ENCODE measurements at regions not wholly inside any gene's neighbourhood (a gene's known extent, or its start where the extent isn't known, plus 50 kb on each side); places are given as distances from the start of the nearest gene placed in this dataset.

DNA sequence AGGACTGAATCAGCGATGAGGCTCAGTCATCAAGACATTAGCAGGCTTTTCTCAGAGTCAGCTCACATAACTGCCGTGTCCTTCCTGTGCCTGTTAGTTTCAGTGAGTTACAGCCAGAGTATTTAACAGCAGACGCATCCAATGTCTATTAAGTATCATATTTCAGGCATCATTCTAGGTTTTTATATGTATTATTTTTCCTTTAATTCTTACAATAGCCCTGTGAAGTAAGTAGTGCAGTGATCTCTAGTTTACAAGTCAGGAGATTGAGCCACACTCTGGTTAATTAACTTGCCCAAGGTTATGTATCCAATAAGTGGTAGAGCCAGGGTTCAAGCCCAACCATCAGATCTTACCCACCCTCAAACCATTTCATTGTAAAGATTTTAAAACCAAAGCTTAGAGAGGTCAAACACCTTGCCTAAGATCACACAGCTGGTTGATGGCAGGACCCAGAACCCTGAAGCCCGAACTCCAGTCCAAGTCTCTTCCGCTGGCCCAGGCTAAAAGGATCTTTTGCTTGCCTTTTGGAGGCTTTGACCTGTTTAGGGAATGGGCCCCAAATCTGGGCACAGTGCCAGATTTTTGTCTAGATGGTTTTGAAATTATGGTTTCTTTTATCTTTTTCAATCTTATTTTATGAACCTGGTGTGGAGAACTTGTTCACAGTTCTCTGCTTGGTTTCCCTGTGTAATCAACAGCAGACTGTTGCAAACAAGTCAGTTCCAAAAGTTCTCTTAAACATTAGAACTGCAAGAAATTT, 261.2 kb upstream of the CLINT1 start:
- DNase-seq (ENCODE audit: low read depth), result no peak

DNA sequence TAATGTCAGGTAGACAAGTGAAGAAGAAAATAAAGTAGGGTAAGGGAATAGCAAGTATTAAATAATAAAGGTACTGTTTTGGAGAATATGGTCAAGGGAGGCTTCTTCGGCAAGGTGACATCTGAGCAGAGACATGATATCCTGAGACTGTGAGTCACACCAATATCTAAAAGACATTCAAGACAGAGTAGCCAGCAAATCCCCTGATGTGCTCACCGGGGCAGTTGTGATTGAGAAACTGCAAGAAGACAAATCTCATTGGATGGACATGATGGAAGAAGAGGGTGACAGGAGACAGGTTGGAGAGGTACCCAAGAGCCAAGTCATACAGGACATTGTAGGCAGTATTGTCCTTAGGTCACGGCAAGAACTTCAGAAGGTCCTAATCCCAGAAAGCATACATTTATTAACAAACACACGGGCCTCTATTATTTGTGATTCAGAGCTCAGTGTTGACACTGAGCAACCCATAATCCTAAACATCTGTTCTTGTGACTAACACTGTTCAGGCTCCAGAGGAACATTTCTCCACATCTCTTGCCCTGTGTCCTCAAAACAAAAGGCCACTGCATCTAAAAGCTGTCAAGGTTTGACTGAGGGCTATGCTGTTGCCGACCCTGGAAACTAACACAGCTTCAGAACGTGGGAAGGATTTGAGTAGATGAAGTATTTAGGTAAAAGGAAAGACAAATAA, 258.7 kb upstream of the CLINT1 start:
- DNase-seq (ENCODE audit: low read depth), result no peak

DNA sequence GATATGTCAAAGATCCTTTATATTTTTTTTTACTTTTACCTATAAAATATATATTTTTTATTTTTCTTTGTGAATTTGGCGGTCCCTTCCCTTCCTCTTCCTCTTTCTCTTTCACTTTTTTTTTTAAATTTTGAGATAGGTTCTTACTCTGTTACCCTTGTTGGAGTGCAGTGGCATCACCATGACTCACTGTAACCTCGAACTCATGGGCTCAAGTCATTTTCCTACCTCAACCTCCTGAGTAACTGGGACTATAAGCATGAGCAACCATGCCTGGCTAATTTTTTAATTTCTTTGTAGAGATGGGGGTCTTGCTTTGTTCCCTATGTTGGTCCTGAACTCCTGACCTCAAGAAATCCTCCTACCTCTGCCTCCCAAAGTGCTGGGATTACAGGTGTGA, 258.0 kb upstream of the CLINT1 start:
- no peak for DNase-seq (ENCODE audit: low read depth)

DNA sequence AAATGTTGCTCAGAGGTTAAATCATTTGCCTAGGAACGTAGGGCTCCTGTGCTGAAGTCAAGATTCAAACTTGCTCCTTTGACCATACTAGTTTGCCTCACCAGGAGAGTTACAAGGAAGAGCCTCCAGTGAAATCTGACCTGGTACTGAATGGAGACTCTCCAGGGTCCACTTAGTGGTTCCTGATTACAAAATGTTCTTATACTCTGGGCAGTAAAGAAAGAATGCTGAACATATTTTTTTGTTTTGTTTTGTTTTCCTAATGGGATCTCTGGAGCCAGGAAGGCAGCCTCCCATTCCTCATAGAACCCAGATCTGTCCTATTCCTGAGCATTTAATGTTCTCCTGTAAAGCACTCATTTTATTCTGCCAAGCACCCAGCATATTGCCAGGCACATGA, 256.5 kb upstream of the CLINT1 start:
- peak; percentile 20 for DNase-seq (ENCODE audit: low read depth)

DNA sequence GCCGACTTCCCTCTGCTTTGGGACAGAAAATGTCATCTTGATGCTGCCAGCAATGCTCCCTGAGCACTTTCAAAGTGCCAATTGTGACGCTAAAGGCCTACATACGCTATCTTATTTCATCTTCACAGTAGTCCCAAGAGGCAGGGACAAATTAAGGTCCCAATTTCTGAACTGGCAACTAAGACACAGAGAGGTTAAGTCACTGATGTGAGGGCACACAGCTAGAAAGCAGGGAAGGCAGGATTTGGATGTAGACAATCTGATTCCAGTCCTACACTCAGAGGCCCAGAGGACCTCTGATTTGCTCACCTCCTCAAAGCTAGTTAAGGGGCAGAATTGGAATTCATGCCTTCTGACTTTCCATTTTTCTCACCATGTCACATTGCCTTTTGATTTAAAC, 249.2 kb upstream of the CLINT1 start:
- DNase-seq (ENCODE audit: low read depth), result no peak

DNA sequence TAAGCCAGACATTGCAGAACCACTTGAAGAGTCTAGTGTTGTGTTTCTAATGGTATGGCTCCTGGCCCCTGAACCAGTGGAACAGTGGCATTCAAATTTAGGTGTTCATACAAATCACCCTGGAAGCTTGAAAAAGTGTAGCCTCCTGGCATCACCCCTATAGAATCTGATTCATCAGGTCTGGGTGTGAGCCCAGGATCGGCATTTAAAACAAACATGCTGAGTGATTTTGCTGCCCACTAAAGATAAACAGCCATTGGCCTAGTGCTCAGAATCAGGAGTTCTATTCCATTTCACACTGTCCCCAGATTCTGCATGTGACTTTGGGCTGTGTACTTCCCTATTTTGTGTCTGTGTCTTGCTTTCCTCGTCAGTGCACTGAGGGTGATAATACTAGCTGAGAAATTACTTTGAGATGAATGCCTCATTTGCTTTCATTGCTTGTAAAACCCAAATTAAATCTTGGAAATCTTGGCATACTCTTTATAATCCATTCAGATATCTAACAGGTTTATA, 241.5 kb upstream of the CLINT1 start:
- DNase-seq (ENCODE audit: low read depth), result no peak

DNA sequence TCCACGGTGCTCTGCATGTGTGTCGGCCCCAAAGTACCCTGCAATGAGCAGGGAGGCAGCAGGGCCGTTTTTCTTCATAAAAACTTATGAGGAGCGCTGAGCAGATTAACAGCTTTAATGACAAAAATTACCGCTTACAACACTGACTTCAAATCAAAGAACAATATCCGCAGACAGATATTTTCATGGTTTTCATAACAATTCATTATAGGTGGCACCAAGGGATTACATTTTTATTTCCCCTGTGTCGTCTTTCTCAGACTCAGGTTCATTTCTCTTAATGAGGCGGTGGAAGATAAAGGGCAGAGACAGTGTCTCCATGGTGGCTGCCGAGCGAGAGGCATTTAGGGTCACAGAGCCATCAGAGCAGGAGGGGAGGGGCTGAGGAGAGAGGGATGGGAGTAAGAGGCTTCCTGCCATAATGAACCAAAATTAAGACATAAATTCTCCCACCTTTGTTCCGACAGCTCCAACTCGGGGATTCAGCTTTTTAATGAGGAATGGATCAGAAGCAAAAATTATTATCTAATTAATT, 240.7 kb upstream of the CLINT1 start:
- no peak for DNase-seq (ENCODE audit: low read depth)

DNA sequence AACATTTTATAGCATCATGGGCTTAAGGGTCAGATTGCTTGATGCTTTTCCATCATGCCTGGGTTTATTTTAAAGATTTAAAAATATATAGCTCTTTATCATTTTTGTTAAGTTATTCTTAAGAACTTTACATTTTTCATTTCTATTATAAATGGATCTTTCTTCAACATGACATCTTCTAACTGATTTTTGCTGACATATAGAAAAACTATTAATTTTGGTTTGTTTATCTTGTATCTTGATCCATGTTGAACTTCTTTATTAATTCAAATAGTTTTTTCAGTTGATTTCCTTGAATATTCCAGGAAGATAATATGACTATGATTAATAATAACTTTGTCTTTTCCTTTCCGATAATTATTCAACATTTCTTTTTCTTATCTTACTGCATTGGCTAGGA, 237.9 kb upstream of the CLINT1 start:
- DNase-seq (ENCODE audit: low read depth), result no peak

DNA sequence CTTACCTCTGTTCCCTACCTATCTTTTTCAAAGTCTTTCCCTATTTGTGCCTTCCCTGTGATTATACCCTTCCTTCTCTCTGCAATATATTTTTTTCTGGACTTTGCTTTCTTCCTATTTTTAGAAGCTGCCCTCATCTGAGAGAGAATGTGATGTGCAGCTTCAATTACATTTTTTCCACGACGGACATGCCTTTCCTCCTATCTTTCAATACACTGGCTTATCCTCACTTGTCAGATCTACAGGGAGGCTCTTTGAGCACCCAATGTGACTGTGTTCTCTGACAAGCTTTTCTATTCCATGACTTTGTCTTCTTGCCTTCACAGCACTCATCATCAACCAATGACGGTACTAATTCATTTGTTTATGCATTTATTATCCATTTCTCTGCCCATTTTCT, 227.9 kb upstream of the CLINT1 start:
- no peak for DNase-seq (ENCODE audit: low read depth)

DNA sequence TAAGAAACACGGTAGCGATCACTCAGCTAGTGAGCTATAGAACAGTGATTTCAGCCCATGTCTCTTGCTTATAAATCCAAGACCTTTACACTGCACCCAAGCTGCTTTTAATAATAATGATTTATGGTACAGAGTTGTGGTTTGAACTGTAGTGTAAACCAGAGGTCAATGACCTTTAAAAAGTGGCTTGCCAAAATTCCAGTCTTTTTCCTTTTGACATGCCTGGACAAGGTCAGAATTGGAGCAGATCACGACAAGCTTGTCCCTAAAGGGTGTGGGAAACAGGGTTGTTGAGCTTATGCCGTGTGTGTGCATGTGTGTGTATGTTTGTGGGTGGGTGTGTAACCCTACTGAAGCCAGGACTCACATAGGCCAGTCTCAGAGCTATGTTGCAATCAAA, 225.3 kb upstream of the CLINT1 start:
- no peak for DNase-seq (ENCODE audit: low read depth)

DNA sequence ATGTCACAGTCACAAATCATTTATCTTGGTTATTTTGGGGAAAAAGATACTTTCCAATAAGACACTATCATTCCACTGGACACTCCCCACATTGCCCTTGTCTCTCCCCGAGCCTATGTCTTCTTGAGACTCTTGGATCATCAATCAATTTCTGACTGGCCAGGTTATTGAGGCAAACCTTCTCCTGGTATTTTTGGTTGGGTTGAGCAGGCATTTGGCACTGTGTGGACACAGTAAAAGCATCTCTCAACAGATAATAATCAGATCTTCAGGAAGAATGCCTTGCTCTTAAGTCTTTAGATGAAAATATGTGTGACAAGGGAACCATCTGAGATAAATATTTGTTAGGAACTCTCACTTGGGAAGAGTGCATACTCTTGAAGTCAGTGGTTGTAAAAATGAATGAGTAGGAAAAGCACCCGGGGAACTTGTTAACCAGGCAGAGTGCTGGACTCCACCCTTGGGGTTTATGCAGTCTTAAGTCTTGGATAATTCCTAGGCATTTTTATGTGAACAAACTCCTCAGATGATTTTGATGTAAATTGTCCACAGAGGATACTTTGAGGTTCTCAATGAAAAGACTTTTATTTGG, 223.8 kb upstream of the CLINT1 start:
- no peak for DNase-seq (ENCODE audit: low read depth)

DNA sequence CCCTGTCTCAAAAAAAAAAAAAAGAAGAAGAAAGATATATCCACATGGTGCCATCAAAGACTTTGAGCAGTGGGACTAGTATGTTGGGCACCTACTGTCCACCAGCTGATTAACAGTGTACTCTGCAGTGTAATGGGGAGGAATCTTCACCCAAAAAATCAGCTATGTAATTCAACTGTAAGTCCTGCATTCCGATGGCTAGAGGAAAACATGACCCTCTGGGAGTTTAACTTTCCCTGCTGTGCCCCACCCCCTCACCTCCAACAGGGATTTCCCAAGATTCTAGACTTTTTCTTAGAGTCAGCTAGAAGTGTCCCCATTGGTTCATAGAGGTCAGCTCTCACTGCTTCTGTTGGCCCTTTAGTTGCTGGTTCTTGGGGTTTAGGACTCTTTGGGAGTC, 221.2 kb upstream of the CLINT1 start:
- no peak for DNase-seq (ENCODE audit: low read depth)

DNA sequence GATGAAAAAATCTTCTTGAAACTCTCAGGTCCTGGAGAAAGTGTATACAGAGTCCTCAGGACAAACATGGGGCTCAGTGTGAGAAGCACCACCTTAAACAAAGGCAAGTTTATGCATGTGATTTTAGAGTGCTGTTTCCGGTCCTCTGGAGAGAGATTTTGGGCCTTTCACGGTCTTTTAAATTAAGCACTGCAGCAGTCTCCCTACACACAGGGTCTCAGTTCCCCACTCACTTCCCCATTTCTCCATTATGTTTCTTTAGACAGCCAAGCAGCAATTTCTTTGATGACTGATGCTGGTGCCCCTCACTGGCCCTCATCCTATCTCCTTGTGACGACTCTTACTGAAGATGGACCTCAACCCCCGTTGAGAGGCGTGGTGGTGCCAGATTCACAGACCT, 220.2 kb upstream of the CLINT1 start:
- no peak for DNase-seq (ENCODE audit: low read depth)

DNA sequence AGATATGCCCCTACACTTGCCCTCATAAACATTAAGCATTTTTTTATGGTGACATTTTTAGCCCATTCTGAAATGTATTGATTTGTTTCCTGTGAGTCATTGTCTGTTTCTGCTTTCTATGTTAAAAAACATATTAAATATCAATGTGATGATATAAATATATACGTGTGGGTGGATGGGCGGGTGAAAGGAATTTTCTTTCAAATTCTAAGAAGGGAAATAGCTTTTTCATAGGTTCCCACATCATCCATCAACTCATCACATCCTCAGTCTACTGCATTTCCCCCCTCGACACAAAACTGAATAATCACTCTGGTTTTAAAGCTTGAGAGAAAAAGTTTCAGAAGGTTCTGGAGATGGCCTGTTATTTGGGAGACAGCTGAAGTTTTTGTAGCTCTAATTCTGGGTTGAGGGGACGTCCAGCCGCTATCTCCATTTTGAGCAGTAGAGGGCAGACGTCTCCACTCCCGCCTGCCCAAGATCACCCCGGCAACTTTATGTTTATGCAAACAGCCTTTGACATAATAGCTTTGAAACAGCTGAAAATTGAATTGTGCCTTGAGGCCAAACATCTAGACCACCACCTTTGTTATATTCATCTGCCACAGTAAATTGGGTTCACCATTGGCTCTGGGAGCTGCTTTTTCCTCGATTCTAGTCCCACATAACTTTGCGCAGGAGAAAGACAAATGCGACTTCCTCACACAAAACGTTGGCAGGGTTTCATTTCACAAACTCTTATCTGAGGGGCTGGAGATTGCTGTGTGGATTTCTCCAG, 216.2 kb upstream of the CLINT1 start:
- DNase-seq (ENCODE audit: low read depth), result no peak

DNA sequence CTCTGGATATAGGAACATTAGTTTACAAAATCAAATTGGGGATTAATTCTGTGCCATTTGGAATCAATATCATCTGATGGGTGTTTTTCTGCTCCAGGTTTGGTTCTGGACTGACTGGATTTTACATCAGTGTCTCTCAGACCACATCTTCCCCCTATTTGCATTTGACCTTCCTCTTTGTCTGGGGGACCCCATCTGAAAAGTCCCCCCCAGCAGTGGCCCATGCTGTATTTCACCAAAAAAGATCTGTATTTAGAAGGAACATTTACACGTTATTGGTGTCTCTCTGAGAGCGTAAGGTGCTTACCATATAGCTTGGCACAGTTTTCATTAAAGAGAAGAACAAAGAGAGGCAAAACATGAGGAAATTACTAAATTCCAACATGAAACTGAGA, 215.6 kb upstream of the CLINT1 start:
- DNase-seq (ENCODE audit: low read depth), result no peak

DNA sequence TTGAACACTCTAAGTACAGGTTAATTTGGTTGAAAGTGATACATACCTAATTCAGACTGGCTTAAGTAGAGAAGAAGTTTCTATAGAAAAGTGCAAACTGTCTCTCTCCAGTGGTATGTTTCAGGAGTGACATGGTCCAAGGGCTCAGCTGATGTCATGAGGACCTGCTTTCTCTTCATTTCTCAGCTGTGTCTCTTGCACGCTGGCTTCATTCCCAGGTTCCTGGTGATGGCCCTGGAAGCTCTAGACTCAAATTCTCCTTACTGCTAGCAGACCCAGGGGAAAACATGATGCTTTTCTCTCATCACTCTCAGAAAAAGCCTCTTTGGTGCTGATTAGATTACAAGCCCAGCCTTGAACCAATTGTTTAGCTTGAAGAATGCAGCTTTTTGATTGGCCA, 211.9 kb upstream of the CLINT1 start:
- DNase-seq (ENCODE audit: low read depth), result no peak

DNA sequence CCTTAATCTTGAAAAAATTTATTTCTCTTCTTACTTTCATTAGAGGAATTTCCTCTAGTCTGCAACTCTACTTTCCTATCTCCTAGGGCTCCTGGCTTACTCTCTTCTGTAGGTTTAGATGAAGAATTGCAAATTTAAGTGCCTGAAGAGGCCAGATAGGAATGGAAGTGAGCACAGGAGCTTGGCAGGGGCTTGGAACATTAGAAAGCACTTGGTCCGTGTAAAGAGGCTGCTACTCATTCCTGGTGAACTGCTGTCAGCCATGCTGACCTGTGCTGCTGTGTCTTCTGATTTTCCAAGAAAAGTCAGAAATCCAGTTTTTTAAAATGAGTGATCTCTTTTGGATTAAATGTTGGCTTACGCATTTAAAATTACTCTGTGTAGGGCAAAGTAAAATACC, 210.9 kb upstream of the CLINT1 start:
- DNase-seq (ENCODE audit: low read depth), result no peak

DNA sequence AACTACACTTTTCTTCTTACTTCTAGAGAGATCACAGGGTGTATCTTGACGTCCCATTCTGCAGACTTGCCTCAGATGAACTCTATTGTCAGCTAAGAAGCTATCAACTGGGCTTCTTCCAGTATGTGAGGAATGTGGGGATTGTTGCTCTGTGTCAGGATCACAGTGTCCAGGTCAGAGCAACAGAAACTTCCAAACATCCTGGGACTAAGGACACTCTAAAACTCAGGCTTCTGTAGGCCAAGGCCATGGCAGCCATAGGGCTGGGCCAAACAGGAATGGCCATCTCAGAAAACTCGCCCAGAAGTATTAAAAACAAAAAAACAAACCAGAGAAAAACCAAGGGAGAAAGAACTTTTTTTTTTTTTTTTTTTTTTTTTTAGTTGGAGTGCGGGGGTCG, 210.0 kb upstream of the CLINT1 start:
- no peak for DNase-seq (ENCODE audit: low read depth)

DNA sequence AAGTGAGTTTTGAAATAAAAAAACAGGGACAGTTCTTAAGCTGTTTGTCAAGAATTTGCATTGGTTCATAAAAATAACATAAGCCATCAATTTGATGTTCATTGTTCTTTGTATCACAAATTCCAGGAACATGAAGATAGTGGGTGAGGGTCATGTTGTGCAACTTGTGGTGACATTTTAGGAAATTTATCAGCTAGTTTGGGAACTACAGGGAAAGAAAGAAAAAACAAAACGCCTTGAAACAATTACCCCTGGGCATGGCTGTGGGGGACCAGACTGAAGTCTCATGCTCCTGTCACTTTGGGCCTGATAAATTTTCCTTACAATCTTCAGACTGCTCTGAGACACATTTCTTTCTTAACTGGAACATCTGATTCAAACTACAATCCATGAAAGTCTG, 207.1 kb upstream of the CLINT1 start:
- no peak for DNase-seq (ENCODE audit: low read depth)

DNA sequence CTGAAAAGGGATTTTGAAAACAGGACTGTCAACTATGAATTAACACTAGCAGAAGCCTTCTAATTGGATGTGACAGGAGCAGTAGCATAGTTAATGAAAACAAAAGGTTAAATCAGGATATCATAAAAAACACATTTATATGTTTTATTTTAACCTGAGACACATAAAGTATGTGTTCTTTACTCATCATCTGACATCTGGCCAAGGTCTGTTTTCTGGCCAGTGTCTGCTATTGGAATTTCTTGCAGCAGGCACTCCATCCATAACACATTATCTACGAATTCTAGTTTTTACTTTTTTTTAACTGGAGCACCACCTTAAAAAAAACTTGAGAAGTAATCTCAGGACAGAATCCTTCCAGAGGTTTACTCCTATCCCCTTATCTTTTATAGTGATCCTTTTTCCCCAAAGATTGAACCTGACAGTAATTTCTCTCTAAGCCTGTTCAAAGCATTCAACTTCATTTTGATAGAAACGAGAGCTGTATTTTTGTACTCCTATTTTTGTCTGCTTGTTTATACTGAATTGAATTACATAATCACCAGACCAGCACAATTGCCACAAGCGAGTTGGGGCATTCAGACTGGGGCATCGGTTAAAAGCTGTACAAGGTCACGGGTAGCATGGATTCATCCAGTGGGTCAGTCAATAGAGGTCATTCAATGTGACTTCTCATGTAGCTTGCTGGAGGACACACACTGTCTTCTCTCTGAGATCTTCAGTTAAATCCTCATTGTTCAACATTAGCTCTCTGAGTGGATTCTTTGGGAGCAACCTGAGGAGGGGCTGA, 205.6 kb upstream of the CLINT1 start:
- DNase-seq (ENCODE audit: low read depth), result no peak

DNA sequence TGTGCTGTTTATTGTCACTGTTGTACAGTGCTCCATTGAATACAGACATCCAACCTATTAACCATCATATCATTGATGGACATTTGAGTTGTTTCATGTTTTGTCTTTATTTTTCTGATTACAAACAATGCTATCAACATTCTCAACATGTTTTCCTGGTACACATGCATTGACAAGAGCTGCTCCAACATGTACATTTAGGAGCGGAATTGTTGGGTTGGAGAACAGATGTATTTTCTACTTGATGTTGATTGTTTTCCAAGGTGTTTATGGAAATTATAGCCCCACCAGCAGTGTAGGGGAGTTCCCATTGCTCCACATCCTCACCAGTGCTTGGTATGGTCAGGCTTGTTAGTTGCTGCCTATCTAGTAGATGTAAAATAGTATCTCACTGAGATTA, 204.1 kb upstream of the CLINT1 start:
- DNase-seq (ENCODE audit: low read depth), result no peak

DNA sequence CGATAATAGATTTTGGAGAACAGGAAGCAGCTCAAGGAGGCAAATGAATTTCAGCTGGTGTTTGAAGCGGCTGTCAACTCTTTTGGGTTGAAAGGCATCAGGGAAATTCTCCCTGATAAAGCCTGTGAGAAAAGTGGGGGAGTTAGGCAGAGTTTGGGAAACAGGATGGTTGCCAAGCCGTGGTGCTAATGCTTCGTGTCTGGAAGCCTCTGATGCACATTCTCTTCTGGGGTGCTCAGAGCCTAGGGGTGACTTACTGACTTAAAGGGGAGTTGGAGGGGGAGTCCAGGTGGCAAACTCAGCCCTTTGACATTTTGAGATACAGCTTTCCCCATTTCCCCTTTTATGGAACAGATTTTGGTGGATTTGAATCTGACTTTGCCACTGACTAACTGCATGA, 202.5 kb upstream of the CLINT1 start:
- no peak for DNase-seq (ENCODE audit: low read depth)
